K562 (cell line): ENCODE measurements at regions not wholly inside any gene's neighbourhood (a gene's known extent, or its start where the extent isn't known, plus 50 kb on each side); places are given as distances from the start of the nearest gene placed in this dataset.
A peak's percentile ranks its signal among the peaks of the same experiment; 100 is the strongest.

ENCODE experiments used
- CXXC5 ChIP-seq: fragments of 250-450 bp; sonication (Bioruptor Pico); IDR thresholded peaks from 2 replicates; pipeline ENCODE4 v1.8.0; 2022; ENCODE audit warnings: inconsistent platforms, mild to moderate bottlenecking, moderate library complexity
- EHMT2 ChIP-seq: fragments of 450-650 bp; IDR thresholded peaks from 2 replicates; pipeline ENCODE4 v1.6.1; 2018; ENCODE audit warnings: antibody characterized with exemption
- MIER1 ChIP-seq: fragments of 450-650 bp; IDR thresholded peaks from 2 replicates; pipeline ENCODE4 v1.6.1; 2016; ENCODE audit warnings: antibody characterized with exemption, mild to moderate bottlenecking, low read depth
- RNF2 ChIP-seq: sonication (generic); IDR thresholded peaks from 2 replicates; pipeline ENCODE4 v1.6.1; 2016
- ZNF197 ChIP-seq: fragments of 200-800 bp; sonication (Bioruptor generic); IDR thresholded peaks from 2 replicates; pipeline ENCODE4 v1.6.1; 2016; ENCODE audit warnings: low read depth, missing genetic modification characterization, missing compliant biosample characterization
- TF ChIP-seq, protein P1 (sequence below), 2 experiments: fragments of 450-650 bp; formaldehyde crosslinking in 1 of 2; IDR thresholded peaks; 2 replicates each; pipeline versions ENCODE4 v1.4.0 to v1.6.1; 2014 to 2020; ENCODE audit warnings: mild to moderate bottlenecking in 2 of 2, borderline replicate concordance in 1 of 2, low read depth in 1 of 2
- TF ChIP-seq, protein P2 (sequence below): sonication (generic); formaldehyde crosslinking; IDR thresholded peaks from 2 replicates; pipeline ENCODE4 v1.8.0; 2022; ENCODE audit warnings: mild to moderate bottlenecking, missing genetic modification reagents

DNA sequence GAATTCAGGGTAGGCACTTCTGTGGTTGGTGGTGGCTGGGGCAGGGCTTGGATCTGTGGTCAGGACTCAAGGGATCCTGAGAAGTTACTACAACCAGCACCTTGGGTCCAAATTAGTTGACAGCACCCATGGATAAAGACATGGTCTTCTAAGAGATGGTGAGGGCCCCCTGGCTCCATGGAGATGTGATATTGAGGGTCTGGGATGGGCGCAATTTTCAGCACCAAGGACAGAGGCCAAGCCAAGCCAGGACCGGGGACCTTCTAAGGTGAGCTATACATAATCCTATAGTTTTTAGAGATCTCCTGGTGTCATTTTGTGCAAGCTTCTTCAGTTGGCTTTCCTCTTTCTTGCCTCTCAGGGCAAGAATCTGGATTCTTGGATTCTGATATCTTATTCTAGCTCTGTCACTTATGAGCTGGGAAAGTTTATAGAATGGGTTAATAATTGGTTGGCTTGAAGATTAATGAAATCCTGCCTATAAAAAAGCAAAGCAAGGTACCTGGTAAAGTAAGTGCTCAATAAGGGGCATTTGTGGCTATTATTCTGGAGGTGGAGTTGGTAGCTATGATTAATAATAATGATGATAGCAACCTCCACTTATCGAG is 130.1 kb upstream of the LHX5 start (continued):
- TF ChIP-seq, protein P1, sequence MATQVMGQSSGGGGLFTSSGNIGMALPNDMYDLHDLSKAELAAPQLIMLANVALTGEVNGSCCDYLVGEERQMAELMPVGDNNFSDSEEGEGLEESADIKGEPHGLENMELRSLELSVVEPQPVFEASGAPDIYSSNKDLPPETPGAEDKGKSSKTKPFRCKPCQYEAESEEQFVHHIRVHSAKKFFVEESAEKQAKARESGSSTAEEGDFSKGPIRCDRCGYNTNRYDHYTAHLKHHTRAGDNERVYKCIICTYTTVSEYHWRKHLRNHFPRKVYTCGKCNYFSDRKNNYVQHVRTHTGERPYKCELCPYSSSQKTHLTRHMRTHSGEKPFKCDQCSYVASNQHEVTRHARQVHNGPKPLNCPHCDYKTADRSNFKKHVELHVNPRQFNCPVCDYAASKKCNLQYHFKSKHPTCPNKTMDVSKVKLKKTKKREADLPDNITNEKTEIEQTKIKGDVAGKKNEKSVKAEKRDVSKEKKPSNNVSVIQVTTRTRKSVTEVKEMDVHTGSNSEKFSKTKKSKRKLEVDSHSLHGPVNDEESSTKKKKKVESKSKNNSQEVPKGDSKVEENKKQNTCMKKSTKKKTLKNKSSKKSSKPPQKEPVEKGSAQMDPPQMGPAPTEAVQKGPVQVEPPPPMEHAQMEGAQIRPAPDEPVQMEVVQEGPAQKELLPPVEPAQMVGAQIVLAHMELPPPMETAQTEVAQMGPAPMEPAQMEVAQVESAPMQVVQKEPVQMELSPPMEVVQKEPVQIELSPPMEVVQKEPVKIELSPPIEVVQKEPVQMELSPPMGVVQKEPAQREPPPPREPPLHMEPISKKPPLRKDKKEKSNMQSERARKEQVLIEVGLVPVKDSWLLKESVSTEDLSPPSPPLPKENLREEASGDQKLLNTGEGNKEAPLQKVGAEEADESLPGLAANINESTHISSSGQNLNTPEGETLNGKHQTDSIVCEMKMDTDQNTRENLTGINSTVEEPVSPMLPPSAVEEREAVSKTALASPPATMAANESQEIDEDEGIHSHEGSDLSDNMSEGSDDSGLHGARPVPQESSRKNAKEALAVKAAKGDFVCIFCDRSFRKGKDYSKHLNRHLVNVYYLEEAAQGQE (IDR thresholded peaks at IDR 0.05; ENCODE audit: borderline replicate concordance) = peak; percentile 99
- TF ChIP-seq, protein P1 (CRISPR knock-in tag; IDR thresholded peaks at IDR 0.05; ENCODE audit: low read depth) = peak; percentile 97
- TF ChIP-seq RNF2 = no peak
- 0 out of 2 replicates have a peak, but pooled peaks have one; percentile 31 for TF ChIP-seq CXXC5
- TF ChIP-seq MIER1 = peak; percentile 95
- TF ChIP-seq, protein P2, sequence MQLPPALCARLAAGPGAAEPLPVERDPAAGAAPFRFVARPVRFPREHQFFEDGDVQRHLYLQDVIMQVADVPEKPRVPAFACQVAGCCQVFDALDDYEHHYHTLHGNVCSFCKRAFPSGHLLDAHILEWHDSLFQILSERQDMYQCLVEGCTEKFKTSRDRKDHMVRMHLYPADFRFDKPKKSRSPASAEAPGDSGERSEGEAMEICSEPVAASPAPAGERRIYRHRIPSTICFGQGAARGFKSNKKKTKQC (CRISPR knock-in tag) = peak; percentile 38; the same call in 1 of the 2 replicates
- peak; percentile 97 for TF ChIP-seq EHMT2
- 0 out of 2 replicates have a peak, but pooled peaks have one; percentile 31 for TF ChIP-seq ZNF197 (CRISPR knock-in tag)
- TF ChIP-seq, all 486 proteins: peak for 10
